ENCODE measurements at regions not wholly inside any gene's neighbourhood (a gene's known extent, or its start where the extent isn't known, plus 50 kb on each side); places are given as distances from the start of the nearest gene placed in this dataset.

- DNase-seq = no peak
- TF ChIP-seq CTCF (IDR thresholded peaks at IDR 0.05) = no peak
- H3K4me1 Mint-ChIP-seq (ENCODE audit: low read depth) = no peaks in the 10 kb centered on the region
- no peak overlapping the region for H3K4me3 Mint-ChIP-seq
- no peak overlapping the region for H3K27ac Mint-ChIP-seq
- H3K9me3 Mint-ChIP-seq = no peaks in the 10 kb centered on the region
- H3K27me3 Mint-ChIP-seq (ENCODE audit: insufficient read depth) = peaks cover 4% of the 10 kb centered on the region
- H3K36me3 Mint-ChIP-seq (ENCODE audit: low read depth) = no peaks in the 10 kb centered on the region
Observed at GRCh38 chr15:35198197-35198596, 113.1 kb upstream of the NANOGP8 start.

GRCh38 chr15:35197754-35198153, 112.7 kb upstream of the NANOGP8 start:
- Mint-ChIP-seq H3K9me3 (no peaks in the 10 kb centered on the region), H3K27ac (no peak overlapping the region), H3K27me3 (ENCODE audit: insufficient read depth) (peaks cover 4% of the 10 kb centered on the region), H3K4me1 (ENCODE audit: low read depth) (no peaks in the 10 kb centered on the region), H3K36me3 (ENCODE audit: low read depth) (no peaks in the 10 kb centered on the region), H3K4me3 (no peak overlapping the region)
- DNase-seq = no peak
- no peak for TF ChIP-seq CTCF (IDR thresholded peaks at IDR 0.05)

- DNase-seq = no peak
- Mint-ChIP-seq H3K4me1 (ENCODE audit: low read depth) (no peaks in the 10 kb centered on the region), H3K27ac (no peak overlapping the region), H3K4me3 (no peak overlapping the region), H3K9me3 (no peaks in the 10 kb centered on the region), H3K27me3 (ENCODE audit: insufficient read depth) (peaks cover 4% of the 10 kb centered on the region), H3K36me3 (ENCODE audit: low read depth) (no peaks in the 10 kb centered on the region)
- no peak for TF ChIP-seq CTCF (IDR thresholded peaks at IDR 0.05)
Observed at GRCh38 chr15:35197306-35197705, 112.2 kb upstream of the NANOGP8 start.

- H3K4me1 Mint-ChIP-seq (ENCODE audit: low read depth) = no peaks in the 10 kb centered on the region
- H3K9me3 Mint-ChIP-seq = peaks cover 7% of the 10 kb centered on the region
- H3K4me3 Mint-ChIP-seq = no peak overlapping the region
- TF ChIP-seq CTCF (IDR thresholded peaks at IDR 0.05) = no peak
- H3K27me3 Mint-ChIP-seq (ENCODE audit: insufficient read depth) = peaks cover 4% of the 10 kb centered on the region
- H3K36me3 Mint-ChIP-seq (ENCODE audit: low read depth) = peaks cover 7% of the 10 kb centered on the region
- H3K27ac Mint-ChIP-seq = no peak overlapping the region
- no peak for DNase-seq
Observed at GRCh38 chr15:35196273-35196672, 111.2 kb upstream of the NANOGP8 start.

- Mint-ChIP-seq H3K9me3 (peaks cover 9% of the 10 kb centered on the region), H3K27me3 (ENCODE audit: insufficient read depth) (peaks cover 4% of the 10 kb centered on the region), H3K4me1 (ENCODE audit: low read depth) (no peaks in the 10 kb centered on the region), H3K36me3 (ENCODE audit: low read depth) (peaks cover 7% of the 10 kb centered on the region), H3K27ac (no peak overlapping the region), H3K4me3 (no peak overlapping the region)
- DNase-seq = no peak
- no peak for TF ChIP-seq CTCF (IDR thresholded peaks at IDR 0.05)
Observed at GRCh38 chr15:35195649-35196048, 110.6 kb upstream of the NANOGP8 start.

- Mint-ChIP-seq H3K27me3 (ENCODE audit: insufficient read depth) (peaks cover 6% of the 10 kb centered on the region), H3K9me3 (peaks cover 10% of the 10 kb centered on the region), H3K4me1 (ENCODE audit: low read depth) (no peaks in the 10 kb centered on the region), H3K4me3 (no peak overlapping the region), H3K36me3 (ENCODE audit: low read depth) (peaks cover 7% of the 10 kb centered on the region), H3K27ac (no peak overlapping the region)
- DNase-seq = no peak
- TF ChIP-seq CTCF (IDR thresholded peaks at IDR 0.05) = no peak
Observed at GRCh38 chr15:35195031-35195430, 109.9 kb upstream of the NANOGP8 start.

All from HFFc6 (cell line).